ENCODE measurements at regions not wholly inside any gene's neighbourhood (a gene's known extent, or its start where the extent isn't known, plus 50 kb on each side); places are given as distances from the start of the nearest gene placed in this dataset.

DNA sequence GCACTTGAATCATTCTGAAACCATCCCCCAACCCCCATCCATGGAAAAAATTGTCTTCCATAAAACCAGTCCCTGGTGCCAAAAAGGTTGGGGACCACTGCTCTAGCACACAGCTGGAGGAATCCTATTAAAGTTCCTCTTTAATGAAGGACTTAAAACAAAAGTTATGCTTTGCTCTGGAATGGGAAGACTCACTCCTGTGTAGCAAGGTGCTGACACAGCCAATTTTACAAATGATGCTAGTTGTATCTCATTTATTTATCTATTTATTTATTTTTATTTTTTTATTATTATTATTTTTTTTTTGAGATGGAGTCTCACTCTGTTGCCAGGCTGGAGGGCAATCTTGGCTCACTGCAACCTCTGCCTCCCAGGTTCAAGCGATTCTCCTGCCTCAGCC lies 58.9 kb upstream of the NDUFV2 start:
- H2BK5ac ChIP-seq (ENCODE audit: low read depth, low read length): no peak overlapping the region
- no peaks in the 10 kb centered on the region; a peak in 1 of 7 replicates for H3K4me1 ChIP-seq (replicated peaks in 1 of 4; ENCODE audit: control insufficient read depth in 3 of 4, insufficient read depth in 4 of 4, low read length in 3 of 4)
- no peak overlapping the region for H3K18ac ChIP-seq (ENCODE audit: extremely low read depth, low read length)
- no peak overlapping the region for H3K4ac ChIP-seq (replicated peaks; ENCODE audit: insufficient read length, low read depth, low read length)
- DNase-seq (ENCODE audit: low read depth in 1 of 2, low spot score in 2 of 2) (no peak), FAIRE-seq (no peak)
- WGBS, 2 experiments (ENCODE audit: extremely low coverage in 1 of 2, insufficient coverage in 1 of 2, insufficient read length in 1 of 2, insufficient replicate concordance in 2 of 2, low coverage in 1 of 2, low lambda C conversion rate in 2 of 2, missing lambda C conversion rate in 1 of 2): 100% methylated on average over 1 of the region's 1 CpG; no CpG with 5 or more reads in 1 of the 2 experiments
- ChIA-PET CTCF (ENCODE audit: partially characterized antibody) (interaction anchor here (0.8 kb wide), 1 partner anchor 10 kb away, joined by 4 read pairs; no protein-coding TSS in a partner anchor), POLR2A (ENCODE audit: partially characterized antibody) (no interaction called here)
- no peaks in the 10 kb centered on the region for H3K36me3 ChIP-seq (ENCODE audit: control insufficient read depth in 2 of 4, insufficient read depth in 4 of 4, low read length in 3 of 4)
- no peak overlapping the region for H3K4me3 ChIP-seq (ENCODE audit: extremely low read depth in 1 of 4, insufficient read depth in 2 of 4, low read depth in 3 of 4, low read length in 4 of 4)
- H2BK20ac ChIP-seq (ENCODE audit: low read length): no peak overlapping the region
- H2AK5ac ChIP-seq (ENCODE audit: low read depth, low read length): no peak overlapping the region
- H3K79me2 ChIP-seq (ENCODE audit: control insufficient read depth in 1 of 2, insufficient read depth in 2 of 2, low read length in 2 of 2): no peaks in the 10 kb centered on the region
- no peak overlapping the region for H4K91ac ChIP-seq (replicated peaks; ENCODE audit: insufficient read length, low read length)
- peaks cover 0 to 6% of the 10 kb centered on the region in 2 experiments; a peak in 1 of 4 replicates for H3K9me3 ChIP-seq (ENCODE audit: insufficient read depth in 2 of 2, low read depth in 1 of 2, low read length in 1 of 2)
- H3K9ac ChIP-seq (replicated peaks in 1 of 4; ENCODE audit: extremely low read depth in 1 of 4, low read depth in 3 of 4, low read length in 3 of 4): no peak overlapping the region
- no peak overlapping the region for H4K5ac ChIP-seq (ENCODE audit: insufficient read length, low read depth, low read length)
- H4K20me1 ChIP-seq (replicated peaks in 1 of 2; ENCODE audit: control insufficient read depth in 1 of 2, insufficient read depth in 2 of 2, low read length in 2 of 2): no peaks in the 10 kb centered on the region
- no peak overlapping the region for H2BK12ac ChIP-seq (ENCODE audit: low read depth, low read length)
- no peak overlapping the region for H2BK120ac ChIP-seq (replicated peaks; ENCODE audit: low read depth, low read length)
- no peak overlapping the region for H2AFZ ChIP-seq (ENCODE audit: low read length)
- H3K14ac ChIP-seq (ENCODE audit: insufficient read length): no peak overlapping the region
- no peak overlapping the region for H3K27ac ChIP-seq (ENCODE audit: low read depth, low read length)
- no peaks in the 10 kb centered on the region for H3K27me3 ChIP-seq (replicated peaks in 1 of 4; ENCODE audit: control insufficient read depth in 3 of 4, extremely low read depth in 1 of 4, insufficient read depth in 3 of 4, low read length in 3 of 4)
- H3K23me2 ChIP-seq (ENCODE audit: low read depth, low read length): no peaks in the 10 kb centered on the region
- H2BK15ac ChIP-seq (ENCODE audit: low read length): no peak overlapping the region
- H3K23ac ChIP-seq (ENCODE audit: insufficient read length): no peak overlapping the region
- no peaks in the 10 kb centered on the region for H3K79me1 ChIP-seq (ENCODE audit: low read depth, low read length)
- no peak overlapping the region for H3K4me2 ChIP-seq (ENCODE audit: insufficient read depth in 1 of 2, low read depth in 2 of 2, low read length in 2 of 2)
- no peak overlapping the region for H4K8ac ChIP-seq (ENCODE audit: extremely low read depth, insufficient read depth, low read length)
- no peak overlapping the region for H3K56ac ChIP-seq (replicated peaks; ENCODE audit: insufficient read length, low read depth, low read length)
- TF ChIP-seq SIX5 (IDR thresholded peaks at IDR 0.05; ENCODE audit: low read depth, low read length): no peak

Measured in H1 (cell line).